ENCODE measurements at regions not wholly inside any gene's neighbourhood (a gene's known extent, or its start where the extent isn't known, plus 50 kb on each side); places are given as distances from the start of the nearest gene placed in this dataset.

DNA sequence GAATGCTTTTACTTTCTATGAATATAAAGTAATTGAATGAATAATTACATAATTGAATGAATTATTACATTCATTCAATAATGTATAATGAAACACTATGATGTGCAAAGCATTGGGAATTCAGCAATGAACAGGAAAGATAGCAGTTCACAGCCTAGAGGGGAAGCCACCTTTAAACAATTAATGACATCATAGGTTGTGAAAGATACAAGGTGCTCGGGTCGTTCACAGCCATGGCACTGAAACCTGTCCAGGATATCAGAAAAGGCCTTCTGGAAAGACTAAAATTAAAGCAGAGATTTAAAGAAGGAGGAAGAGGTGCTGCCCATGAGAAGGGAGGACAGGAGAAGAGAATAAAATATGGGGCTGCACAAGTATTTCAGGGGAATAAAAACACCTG is 171.4 kb upstream of the KLF4 start:
- 79% methylated on average over 2 of the region's 2 CpGs for WGBS
- no peak overlapping the region for H3K23ac ChIP-seq (ENCODE audit: low read length in 2 of 2)
- H4K91ac ChIP-seq (ENCODE audit: low read length) = no peak overlapping the region
- H3K9ac ChIP-seq (ENCODE audit: low read length) = no peak overlapping the region
- no peak overlapping the region for H4K8ac ChIP-seq (ENCODE audit: low read length)
- H3K79me1 ChIP-seq (replicated peaks; ENCODE audit: low read length, poor library complexity, severe bottlenecking) = no peaks in the 10 kb centered on the region
- no peak overlapping the region for H3K14ac ChIP-seq (ENCODE audit: low read length in 2 of 2)
- H3K27me3 ChIP-seq (ENCODE audit: control insufficient read depth in 1 of 2, insufficient read depth in 1 of 2, low read length in 2 of 2) = no peaks in the 10 kb centered on the region
- H2BK12ac ChIP-seq (ENCODE audit: low read length in 2 of 2) = no peak overlapping the region
- H3K4me3 ChIP-seq (ENCODE audit: insufficient read depth in 1 of 2, low read depth in 1 of 2, low read length in 2 of 2) = no peak overlapping the region
- H2BK120ac ChIP-seq (ENCODE audit: low read depth, low read length) = no peak overlapping the region
- DNase-seq = no peak
- H3K4me1 ChIP-seq (ENCODE audit: control insufficient read depth, insufficient read depth, low read depth, low read length) = no peaks in the 10 kb centered on the region
- H2AK5ac ChIP-seq (ENCODE audit: low read length, severe bottlenecking) = no peak overlapping the region
- no peak overlapping the region for H2BK5ac ChIP-seq (ENCODE audit: low read depth, low read length, poor library complexity, severe bottlenecking)
- no peak overlapping the region for H2BK15ac ChIP-seq (ENCODE audit: low read depth, poor library complexity, severe bottlenecking)
- peaks cover 8% of the 10 kb centered on the region for H3K9me3 ChIP-seq (ENCODE audit: control insufficient read depth, low read length)
- H3K36me3 ChIP-seq (ENCODE audit: control insufficient read depth in 1 of 2, insufficient read depth in 2 of 2, low read depth in 1 of 2, low read length in 2 of 2) = no peaks in the 10 kb centered on the region
- no peak overlapping the region for H3K27ac ChIP-seq (ENCODE audit: low read length, poor library complexity, severe bottlenecking)
- no peak overlapping the region for H2AFZ ChIP-seq (ENCODE audit: low read depth, low read length)
- no peak overlapping the region for H3K4ac ChIP-seq (ENCODE audit: low read depth in 1 of 2, low read length in 2 of 2)
- no peak overlapping the region for H3K4me2 ChIP-seq (ENCODE audit: low read length, poor library complexity, severe bottlenecking)
- no peak overlapping the region for H3K18ac ChIP-seq (ENCODE audit: low read depth in 1 of 2, low read length in 2 of 2)

DNA sequence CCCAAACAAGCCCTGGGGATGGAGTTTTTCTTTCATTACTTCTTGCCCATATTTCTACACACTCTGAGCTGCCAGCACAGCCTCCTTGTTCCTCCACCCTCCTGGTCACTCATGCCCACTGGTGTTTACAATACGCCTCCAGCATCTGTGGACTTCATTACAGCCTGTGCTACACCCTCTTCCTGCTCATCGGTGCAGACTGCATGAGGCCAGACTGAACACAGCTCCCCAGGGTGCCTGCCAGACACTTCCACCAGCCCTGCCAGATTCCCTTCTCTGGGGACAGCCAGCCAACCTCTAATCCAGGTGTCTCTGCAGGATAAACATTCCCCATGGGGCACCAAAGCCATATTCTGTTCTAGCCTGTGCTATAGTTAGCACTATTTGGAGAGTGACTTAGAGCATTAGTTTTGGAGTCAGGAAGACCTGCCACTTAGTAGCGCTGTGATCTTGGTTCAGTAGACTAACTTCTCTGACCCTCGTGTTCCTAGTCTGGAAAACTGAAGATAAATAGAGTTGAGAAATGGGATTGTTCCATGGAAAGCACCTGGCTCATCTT is 163.8 kb upstream of the KLF4 start:
- Histone ChIP-seq H3K4me3 (ENCODE audit: insufficient read depth in 1 of 2, low read depth in 1 of 2, low read length in 2 of 2) (no peak overlapping the region), H4K91ac (ENCODE audit: low read length) (no peak overlapping the region), H2AK5ac (ENCODE audit: low read length, severe bottlenecking) (no peak overlapping the region), H3K18ac (ENCODE audit: low read depth in 1 of 2, low read length in 2 of 2) (no peak overlapping the region), H3K79me1 (replicated peaks; ENCODE audit: low read length, poor library complexity, severe bottlenecking) (no peaks in the 10 kb centered on the region), H3K36me3 (ENCODE audit: control insufficient read depth in 1 of 2, insufficient read depth in 2 of 2, low read depth in 1 of 2, low read length in 2 of 2) (no peaks in the 10 kb centered on the region), H3K27ac (ENCODE audit: low read length, poor library complexity, severe bottlenecking) (no peak overlapping the region), H2BK12ac (ENCODE audit: low read length in 2 of 2) (no peak overlapping the region), H3K9me3 (ENCODE audit: control insufficient read depth, low read length) (peaks cover 8% of the 10 kb centered on the region), H3K9ac (ENCODE audit: low read length) (no peak overlapping the region), H4K8ac (ENCODE audit: low read length) (no peak overlapping the region), H2BK15ac (ENCODE audit: low read depth, poor library complexity, severe bottlenecking) (no peak overlapping the region), H3K4ac (ENCODE audit: low read depth in 1 of 2, low read length in 2 of 2) (no peak overlapping the region), H2BK5ac (ENCODE audit: low read depth, low read length, poor library complexity, severe bottlenecking) (no peak overlapping the region), H3K23ac (ENCODE audit: low read length in 2 of 2) (no peak overlapping the region), H3K27me3 (ENCODE audit: control insufficient read depth in 1 of 2, insufficient read depth in 1 of 2, low read length in 2 of 2) (peaks cover 0 to 11% of the 10 kb centered on the region in 2 experiments), H3K14ac (ENCODE audit: low read length in 2 of 2) (no peak overlapping the region), H3K4me1 (ENCODE audit: control insufficient read depth, insufficient read depth, low read depth, low read length) (peaks cover 2% of the 10 kb centered on the region), H2AFZ (ENCODE audit: low read depth, low read length) (no peak overlapping the region), H2BK120ac (ENCODE audit: low read depth, low read length) (no peak overlapping the region), H3K4me2 (ENCODE audit: low read length, poor library complexity, severe bottlenecking) (no peak overlapping the region)
- no peak for DNase-seq
- WGBS = 71% methylated on average over 4 of the region's 4 CpGs

DNA sequence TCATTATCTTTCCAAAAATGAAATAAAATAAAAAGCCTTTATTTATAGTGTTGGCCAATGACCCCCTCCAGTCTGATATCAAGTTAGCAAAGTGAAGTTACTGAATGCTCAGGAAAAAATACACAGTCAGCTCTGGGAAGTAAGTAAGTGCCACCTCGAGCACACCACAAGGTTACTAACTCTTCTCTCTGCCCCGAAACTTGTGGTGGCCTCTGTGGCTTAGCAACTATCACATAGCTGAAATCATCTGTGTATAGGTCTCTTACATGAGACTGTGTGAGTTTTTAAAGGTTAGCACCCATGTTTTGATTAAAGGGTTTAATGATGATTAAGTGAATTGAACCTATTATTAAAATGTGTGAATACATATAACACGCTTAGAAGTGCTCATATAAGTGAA is 161.4 kb upstream of the KLF4 start:
- Histone ChIP-seq H4K91ac (ENCODE audit: low read length) (no peak overlapping the region), H3K27me3 (ENCODE audit: control insufficient read depth in 1 of 2, insufficient read depth in 1 of 2, low read length in 2 of 2) (peaks cover 0 to 17% of the 10 kb centered on the region in 2 experiments), H2AK5ac (ENCODE audit: low read length, severe bottlenecking) (no peak overlapping the region), H3K4me2 (ENCODE audit: low read length, poor library complexity, severe bottlenecking) (no peak overlapping the region), H2BK15ac (ENCODE audit: low read depth, poor library complexity, severe bottlenecking) (no peak overlapping the region), H3K36me3 (ENCODE audit: control insufficient read depth in 1 of 2, insufficient read depth in 2 of 2, low read depth in 1 of 2, low read length in 2 of 2) (no peaks in the 10 kb centered on the region), H2AFZ (ENCODE audit: low read depth, low read length) (no peak overlapping the region), H2BK5ac (ENCODE audit: low read depth, low read length, poor library complexity, severe bottlenecking) (no peak overlapping the region), H3K27ac (ENCODE audit: low read length, poor library complexity, severe bottlenecking) (no peak overlapping the region), H3K9ac (ENCODE audit: low read length) (no peak overlapping the region), H3K23ac (ENCODE audit: low read length in 2 of 2) (no peak overlapping the region), H3K4ac (ENCODE audit: low read depth in 1 of 2, low read length in 2 of 2) (no peak overlapping the region), H2BK12ac (ENCODE audit: low read length in 2 of 2) (no peak overlapping the region), H3K79me1 (replicated peaks; ENCODE audit: low read length, poor library complexity, severe bottlenecking) (no peaks in the 10 kb centered on the region), H3K14ac (ENCODE audit: low read length in 2 of 2) (no peak overlapping the region), H2BK120ac (ENCODE audit: low read depth, low read length) (no peak overlapping the region), H3K9me3 (ENCODE audit: control insufficient read depth, low read length) (peaks cover under 1% of the 10 kb centered on the region), H4K8ac (ENCODE audit: low read length) (no peak overlapping the region), H3K4me3 (ENCODE audit: insufficient read depth in 1 of 2, low read depth in 1 of 2, low read length in 2 of 2) (no peak overlapping the region), H3K18ac (ENCODE audit: low read depth in 1 of 2, low read length in 2 of 2) (no peak overlapping the region), H3K4me1 (ENCODE audit: control insufficient read depth, insufficient read depth, low read depth, low read length) (peaks cover 2% of the 10 kb centered on the region)
- 96% methylated on average over 2 of the region's 3 CpGs for WGBS
- no peak for DNase-seq

GRCh38 chr9:107650321-107650720 is 160.8 kb upstream of the KLF4 start:
- Histone ChIP-seq H3K27me3 (ENCODE audit: control insufficient read depth in 1 of 2, insufficient read depth in 1 of 2, low read length in 2 of 2) (peaks cover 0 to 17% of the 10 kb centered on the region in 2 experiments), H3K4me3 (ENCODE audit: insufficient read depth in 1 of 2, low read depth in 1 of 2, low read length in 2 of 2) (no peak overlapping the region), H3K36me3 (ENCODE audit: control insufficient read depth in 1 of 2, insufficient read depth in 2 of 2, low read depth in 1 of 2, low read length in 2 of 2) (no peaks in the 10 kb centered on the region), H2BK120ac (ENCODE audit: low read depth, low read length) (no peak overlapping the region), H3K27ac (ENCODE audit: low read length, poor library complexity, severe bottlenecking) (no peak overlapping the region), H4K91ac (ENCODE audit: low read length) (no peak overlapping the region), H2BK15ac (ENCODE audit: low read depth, poor library complexity, severe bottlenecking) (no peak overlapping the region), H3K9me3 (ENCODE audit: control insufficient read depth, low read length) (no peaks in the 10 kb centered on the region), H3K14ac (ENCODE audit: low read length in 2 of 2) (no peak overlapping the region), H3K4me1 (ENCODE audit: control insufficient read depth, insufficient read depth, low read depth, low read length) (peaks cover 2% of the 10 kb centered on the region), H2AFZ (ENCODE audit: low read depth, low read length) (no peak overlapping the region), H2BK12ac (ENCODE audit: low read length in 2 of 2) (no peak overlapping the region), H2BK5ac (ENCODE audit: low read depth, low read length, poor library complexity, severe bottlenecking) (no peak overlapping the region), H2AK5ac (ENCODE audit: low read length, severe bottlenecking) (no peak overlapping the region), H3K18ac (ENCODE audit: low read depth in 1 of 2, low read length in 2 of 2) (no peak overlapping the region), H3K79me1 (replicated peaks; ENCODE audit: low read length, poor library complexity, severe bottlenecking) (no peaks in the 10 kb centered on the region), H3K23ac (ENCODE audit: low read length in 2 of 2) (no peak overlapping the region), H3K4ac (ENCODE audit: low read depth in 1 of 2, low read length in 2 of 2) (no peak overlapping the region), H3K4me2 (ENCODE audit: low read length, poor library complexity, severe bottlenecking) (no peak overlapping the region), H3K9ac (ENCODE audit: low read length) (no peak overlapping the region), H4K8ac (ENCODE audit: low read length) (no peak overlapping the region)
- no peak for DNase-seq
- 98% methylated on average over 4 of the region's 4 CpGs for WGBS
